ENCODE measurements at regions not wholly inside any gene's neighbourhood (a gene's known extent, or its start where the extent isn't known, plus 50 kb on each side); places are given as distances from the start of the nearest gene placed in this dataset.

DNA sequence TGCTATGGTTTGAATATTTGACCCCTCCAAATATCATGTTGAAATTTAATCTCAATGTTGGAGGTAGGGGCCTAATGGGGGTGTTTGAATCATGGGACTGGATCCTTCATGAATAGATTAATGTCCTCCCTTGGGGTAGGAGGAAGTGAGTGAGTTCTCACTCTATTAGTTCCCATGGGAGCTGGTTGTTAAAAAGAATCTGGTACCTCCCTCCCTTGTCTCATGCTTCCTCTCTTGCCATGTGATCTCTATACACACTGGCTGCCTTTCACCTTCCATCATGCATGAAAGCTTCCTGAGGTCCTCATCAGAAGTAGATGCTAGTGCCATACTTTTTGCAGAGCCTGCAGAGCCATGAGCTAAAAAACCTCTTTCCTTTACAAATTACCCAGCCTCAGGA lies 177.7 kb upstream of the MCTP2 start:
- no peak overlapping the region for H3K4me3 ChIP-seq
- no peaks in the 10 kb centered on the region for H3K36me3 ChIP-seq
- intact Hi-C loops (cut with DNase I): no loop called here
- no peaks in the 10 kb centered on the region for H3K4me1 ChIP-seq
- no peak for TF ChIP-seq POLR2A (IDR thresholded peaks at IDR 0.05)
- TF ChIP-seq, protein P1, sequence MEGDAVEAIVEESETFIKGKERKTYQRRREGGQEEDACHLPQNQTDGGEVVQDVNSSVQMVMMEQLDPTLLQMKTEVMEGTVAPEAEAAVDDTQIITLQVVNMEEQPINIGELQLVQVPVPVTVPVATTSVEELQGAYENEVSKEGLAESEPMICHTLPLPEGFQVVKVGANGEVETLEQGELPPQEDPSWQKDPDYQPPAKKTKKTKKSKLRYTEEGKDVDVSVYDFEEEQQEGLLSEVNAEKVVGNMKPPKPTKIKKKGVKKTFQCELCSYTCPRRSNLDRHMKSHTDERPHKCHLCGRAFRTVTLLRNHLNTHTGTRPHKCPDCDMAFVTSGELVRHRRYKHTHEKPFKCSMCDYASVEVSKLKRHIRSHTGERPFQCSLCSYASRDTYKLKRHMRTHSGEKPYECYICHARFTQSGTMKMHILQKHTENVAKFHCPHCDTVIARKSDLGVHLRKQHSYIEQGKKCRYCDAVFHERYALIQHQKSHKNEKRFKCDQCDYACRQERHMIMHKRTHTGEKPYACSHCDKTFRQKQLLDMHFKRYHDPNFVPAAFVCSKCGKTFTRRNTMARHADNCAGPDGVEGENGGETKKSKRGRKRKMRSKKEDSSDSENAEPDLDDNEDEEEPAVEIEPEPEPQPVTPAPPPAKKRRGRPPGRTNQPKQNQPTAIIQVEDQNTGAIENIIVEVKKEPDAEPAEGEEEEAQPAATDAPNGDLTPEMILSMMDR (IDR thresholded peaks at IDR 0.05): no peak
- H3K27me3 ChIP-seq: no peaks in the 10 kb centered on the region
- ATAC-seq (no peak), DNase-seq (no peak)
- no peaks in the 10 kb centered on the region for H3K9me3 ChIP-seq
- no peak overlapping the region for H3K27ac ChIP-seq

DNA sequence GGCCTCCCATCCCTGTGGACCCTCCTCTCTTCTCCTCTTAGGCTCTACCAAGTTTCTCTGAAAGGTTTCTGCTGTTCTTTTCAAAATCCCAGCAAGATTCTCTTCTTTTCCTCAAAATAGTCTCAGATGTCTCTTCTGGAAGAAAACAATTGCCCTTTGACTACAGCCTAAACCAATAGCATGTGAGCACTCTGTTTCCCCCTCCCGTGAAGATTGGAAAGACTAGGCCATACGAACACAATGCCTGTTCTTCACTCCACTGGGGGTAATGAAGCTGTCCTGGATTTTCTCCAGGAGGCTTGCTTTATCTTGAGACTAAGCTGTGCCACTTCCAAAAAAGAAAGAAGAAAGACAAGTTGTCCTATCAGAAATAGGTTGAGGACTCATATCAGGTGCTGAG lies 178.7 kb upstream of the MCTP2 start:
- Histone ChIP-seq H3K4me3 (no peak overlapping the region), H3K27ac (no peak overlapping the region), H3K27me3 (no peaks in the 10 kb centered on the region), H3K4me1 (no peaks in the 10 kb centered on the region), H3K9me3 (no peaks in the 10 kb centered on the region), H3K36me3 (no peaks in the 10 kb centered on the region)
- no peak for TF ChIP-seq POLR2A (IDR thresholded peaks at IDR 0.05)
- TF ChIP-seq, protein P1 (IDR thresholded peaks at IDR 0.05): no peak
- DNase-seq (no peak), ATAC-seq (no peak)
- intact Hi-C loops (cut with DNase I): no loop called here
- WGBS, 4 donors: 69 to 80% (median 75%) methylated on average over 2 of the region's 2 CpGs

DNA sequence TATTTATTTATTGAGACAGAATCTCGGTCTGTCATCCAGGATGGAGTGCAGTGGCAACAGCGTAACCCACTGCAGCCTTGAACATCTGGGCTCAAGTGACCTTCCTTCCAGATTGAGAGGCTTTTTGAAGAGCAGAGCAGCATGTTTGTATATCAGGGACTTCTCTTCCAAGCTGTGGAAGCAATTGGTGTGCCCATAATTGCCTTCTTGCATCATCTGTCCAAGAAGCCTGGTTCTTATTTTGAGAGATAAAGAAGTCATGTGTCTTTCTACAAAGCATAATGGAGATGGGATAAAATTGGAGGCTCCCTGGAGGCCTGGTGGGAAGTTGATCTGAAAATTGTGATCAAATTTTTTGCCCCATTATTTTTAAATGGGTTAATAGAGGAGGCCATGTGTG lies 183.8 kb upstream of the MCTP2 start:
- H3K36me3 ChIP-seq: no peaks in the 10 kb centered on the region
- WGBS, 4 donors: 85 to 92% (median 91%) methylated on average over 2 of the region's 2 CpGs
- DNase-seq (no peak), ATAC-seq (no peak)
- peaks cover 0 to 6% (median 0%) of the 10 kb centered on the region in 12 donors for H3K9me3 ChIP-seq
- no peaks in the 10 kb centered on the region for H3K4me1 ChIP-seq
- H3K27ac ChIP-seq: no peak overlapping the region
- no peaks in the 10 kb centered on the region for H3K27me3 ChIP-seq
- no peak overlapping the region for H3K4me3 ChIP-seq
- TF ChIP-seq, protein P1 (IDR thresholded peaks at IDR 0.05): no peak
- no peak for TF ChIP-seq POLR2A (IDR thresholded peaks at IDR 0.05)
- intact Hi-C loops (cut with DNase I): no loop called here

DNA sequence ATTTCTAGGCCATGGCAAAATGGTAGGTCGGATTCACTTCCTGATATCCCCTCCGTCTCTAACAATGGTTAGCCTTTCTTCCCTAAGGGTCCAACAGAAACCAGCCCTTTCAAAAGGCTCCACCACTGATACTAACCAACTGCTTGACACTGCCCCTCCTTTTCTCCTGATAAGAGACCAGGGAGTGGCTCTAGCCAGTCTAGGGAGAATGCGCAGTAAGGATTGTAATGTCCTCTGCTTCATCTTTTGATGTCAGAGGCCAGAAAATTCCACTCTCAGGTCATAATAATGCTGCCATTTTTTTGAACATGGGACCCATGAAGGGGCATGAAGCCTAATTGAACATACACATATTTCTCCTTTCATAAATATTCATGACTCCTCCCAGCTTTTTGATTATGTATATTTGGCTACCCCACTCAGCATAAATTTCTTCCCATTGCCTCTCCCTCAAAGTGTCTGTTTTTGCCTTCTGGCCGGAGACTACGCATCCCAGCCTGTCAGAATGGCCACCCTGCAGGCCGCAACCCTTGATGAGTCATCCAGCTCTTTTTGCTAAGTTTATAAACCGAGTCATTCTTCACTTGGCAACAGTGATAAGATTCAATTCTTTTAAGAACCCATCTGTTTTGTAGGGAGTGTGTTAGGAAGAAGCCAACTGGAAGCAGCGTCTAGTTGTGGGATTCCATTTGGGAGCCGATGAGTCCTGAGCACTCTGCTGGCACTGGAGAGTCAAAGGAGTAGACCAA lies 189.0 kb upstream of the MCTP2 start:
- TF ChIP-seq, protein P1 (IDR thresholded peaks at IDR 0.05): no peak
- no peak for TF ChIP-seq POLR2A (IDR thresholded peaks at IDR 0.05)
- WGBS, 4 donors: 68 to 75% (median 74%) methylated on average over 9 of the region's 9 CpGs
- H3K27me3 ChIP-seq: no peaks in the 10 kb centered on the region
- H3K4me1 ChIP-seq: no peaks in the 10 kb centered on the region
- no peak overlapping the region for H3K4me3 ChIP-seq
- no peaks in the 10 kb centered on the region for H3K36me3 ChIP-seq
- intact Hi-C loops (cut with DNase I): no loop called here
- ATAC-seq (peak in 1 of 4 donors; percentile 42), DNase-seq (no peak)
- H3K9me3 ChIP-seq: peaks cover 0 to 6% (median 0%) of the 10 kb centered on the region in 12 donors
- peak overlapping the region in 1 of 12 donors; percentile 34 for H3K27ac ChIP-seq
